ENCODE measurements at regions not wholly inside any gene's neighbourhood (a gene's known extent, or its start where the extent isn't known, plus 50 kb on each side); places are given as distances from the start of the nearest gene placed in this dataset.

DNA sequence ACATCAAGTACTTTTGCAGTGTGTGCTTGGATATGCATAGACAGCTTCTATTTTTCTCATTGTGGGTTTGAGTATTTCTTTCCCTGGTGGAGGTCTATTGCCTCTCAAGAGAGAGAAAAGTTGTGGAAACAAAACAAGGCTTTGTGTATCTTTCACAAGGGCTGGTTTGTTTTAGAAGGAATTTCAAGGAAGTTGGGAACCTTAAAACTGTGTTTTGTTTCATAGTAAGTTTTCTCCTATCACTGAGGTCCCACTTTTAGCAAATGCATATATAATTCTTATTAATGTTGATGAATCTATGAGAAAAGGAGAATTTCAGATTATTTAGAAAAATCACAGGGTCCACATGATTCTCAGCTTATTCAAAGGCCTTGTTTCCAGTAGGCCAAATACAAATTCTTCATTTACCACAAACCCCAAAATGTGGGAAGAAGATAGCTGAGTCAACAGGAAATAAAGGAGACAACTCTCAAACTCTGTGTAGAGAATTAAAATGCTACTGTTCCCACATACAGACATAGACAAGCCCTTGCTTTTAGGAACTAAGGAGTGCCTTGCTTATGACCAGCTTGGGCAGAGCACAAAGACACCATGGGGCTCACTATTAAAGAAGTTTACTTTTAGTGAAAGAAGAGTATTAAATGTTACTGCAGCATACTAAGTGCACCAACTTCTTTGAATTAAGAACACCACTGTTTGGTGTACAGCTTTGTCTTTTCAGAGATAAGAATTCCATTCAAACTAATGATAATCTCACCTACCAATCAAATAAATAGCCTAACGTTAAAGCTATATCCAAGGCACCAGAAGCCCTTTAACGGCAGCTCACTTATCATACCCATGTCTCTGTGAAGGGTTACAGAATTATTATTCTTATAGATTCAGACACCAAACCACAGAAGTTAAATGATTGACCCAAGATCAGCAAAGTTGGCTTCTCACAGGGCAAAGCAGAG lies 177.4 kb upstream of the LEF1 start:
- TF ChIP-seq, protein P1, sequence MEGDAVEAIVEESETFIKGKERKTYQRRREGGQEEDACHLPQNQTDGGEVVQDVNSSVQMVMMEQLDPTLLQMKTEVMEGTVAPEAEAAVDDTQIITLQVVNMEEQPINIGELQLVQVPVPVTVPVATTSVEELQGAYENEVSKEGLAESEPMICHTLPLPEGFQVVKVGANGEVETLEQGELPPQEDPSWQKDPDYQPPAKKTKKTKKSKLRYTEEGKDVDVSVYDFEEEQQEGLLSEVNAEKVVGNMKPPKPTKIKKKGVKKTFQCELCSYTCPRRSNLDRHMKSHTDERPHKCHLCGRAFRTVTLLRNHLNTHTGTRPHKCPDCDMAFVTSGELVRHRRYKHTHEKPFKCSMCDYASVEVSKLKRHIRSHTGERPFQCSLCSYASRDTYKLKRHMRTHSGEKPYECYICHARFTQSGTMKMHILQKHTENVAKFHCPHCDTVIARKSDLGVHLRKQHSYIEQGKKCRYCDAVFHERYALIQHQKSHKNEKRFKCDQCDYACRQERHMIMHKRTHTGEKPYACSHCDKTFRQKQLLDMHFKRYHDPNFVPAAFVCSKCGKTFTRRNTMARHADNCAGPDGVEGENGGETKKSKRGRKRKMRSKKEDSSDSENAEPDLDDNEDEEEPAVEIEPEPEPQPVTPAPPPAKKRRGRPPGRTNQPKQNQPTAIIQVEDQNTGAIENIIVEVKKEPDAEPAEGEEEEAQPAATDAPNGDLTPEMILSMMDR (IDR thresholded peaks at IDR 0.05; ENCODE audit: insufficient read depth, low read length, poor library complexity, severe bottlenecking), result no peak
- TF ChIP-seq EZH2phosphoT487 (conservative IDR thresholded peaks at IDR 0.05; ENCODE audit: low read length), result no peak
- H4K20me1 ChIP-seq (ENCODE audit: low read depth, low read length), result no peaks in the 10 kb centered on the region
- H3K9ac ChIP-seq (ENCODE audit: low read length), result no peak overlapping the region
- H3K4me3 ChIP-seq (ENCODE audit: insufficient read depth, low read length, poor library complexity, severe bottlenecking), result no peak overlapping the region
- no peaks in the 10 kb centered on the region for H3K9me3 ChIP-seq (ENCODE audit: insufficient read depth, low read length)
- no peaks in the 10 kb centered on the region for H3K79me2 ChIP-seq (ENCODE audit: insufficient read depth, low read length)
- H3K27me3 ChIP-seq (ENCODE audit: low read length), result no peaks in the 10 kb centered on the region
- H3K9me2 ChIP-seq (replicated peaks; ENCODE audit: insufficient read depth, low read length), result no peaks in the 10 kb centered on the region
- H3K4me2 ChIP-seq (ENCODE audit: low read depth, low read length, poor library complexity, severe bottlenecking), result no peak overlapping the region
- no peaks in the 10 kb centered on the region for H3F3A ChIP-seq (ENCODE audit: insufficient read depth)
- H3K36me3 ChIP-seq (ENCODE audit: low read length), result no peaks in the 10 kb centered on the region
- H2AFZ ChIP-seq (ENCODE audit: low read depth, low read length, severe bottlenecking), result no peak overlapping the region
- H3K27ac ChIP-seq (ENCODE audit: low read depth, low read length), result no peak overlapping the region

DNA sequence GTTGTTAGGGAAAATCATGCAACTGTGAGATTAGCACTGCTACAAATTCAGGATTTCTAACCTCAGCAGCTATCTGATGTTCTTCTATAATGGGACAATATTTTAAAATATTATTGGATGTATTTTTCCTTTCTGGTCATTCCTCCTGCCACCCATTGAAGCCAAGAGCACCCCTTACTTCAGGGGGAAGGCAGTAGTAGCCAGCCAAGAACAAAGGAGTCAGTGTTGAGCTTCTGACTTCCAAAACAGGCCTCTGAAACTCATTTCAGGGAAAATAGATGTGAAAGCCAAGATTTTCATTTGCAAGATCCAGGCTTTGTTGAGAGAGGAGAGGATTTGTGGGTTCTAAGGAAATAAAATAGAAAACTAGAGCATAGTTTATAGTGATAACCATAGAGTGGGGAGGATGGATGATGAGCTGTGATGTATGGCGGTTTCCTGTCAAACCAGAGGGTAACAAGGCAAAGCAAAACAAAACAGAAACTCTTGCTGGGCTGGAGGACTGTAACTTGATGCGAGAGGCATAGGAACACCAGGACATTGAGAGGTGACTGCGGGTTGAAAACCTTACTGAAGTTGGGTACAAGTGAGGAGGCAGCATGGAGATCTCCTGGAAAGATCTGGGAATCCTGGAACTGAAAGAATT lies 173.7 kb upstream of the LEF1 start:
- no peaks in the 10 kb centered on the region for H3F3A ChIP-seq (ENCODE audit: insufficient read depth)
- H4K20me1 ChIP-seq (ENCODE audit: low read depth, low read length), result no peaks in the 10 kb centered on the region
- no peak overlapping the region for H2AFZ ChIP-seq (ENCODE audit: low read depth, low read length, severe bottlenecking)
- H3K36me3 ChIP-seq (ENCODE audit: low read length), result no peaks in the 10 kb centered on the region
- H3K27ac ChIP-seq (ENCODE audit: low read depth, low read length), result no peak overlapping the region
- H3K9ac ChIP-seq (ENCODE audit: low read length), result no peak overlapping the region
- TF ChIP-seq, protein P1 (IDR thresholded peaks at IDR 0.05; ENCODE audit: insufficient read depth, low read length, poor library complexity, severe bottlenecking), result no peak
- no peak for TF ChIP-seq EZH2phosphoT487 (conservative IDR thresholded peaks at IDR 0.05; ENCODE audit: low read length)
- H3K4me3 ChIP-seq (ENCODE audit: insufficient read depth, low read length, poor library complexity, severe bottlenecking), result no peak overlapping the region
- no peaks in the 10 kb centered on the region for H3K27me3 ChIP-seq (ENCODE audit: low read length)
- no peak overlapping the region for H3K4me2 ChIP-seq (ENCODE audit: low read depth, low read length, poor library complexity, severe bottlenecking)
- no peaks in the 10 kb centered on the region for H3K9me3 ChIP-seq (ENCODE audit: insufficient read depth, low read length)
- H3K79me2 ChIP-seq (ENCODE audit: insufficient read depth, low read length), result no peaks in the 10 kb centered on the region
- no peaks in the 10 kb centered on the region for H3K9me2 ChIP-seq (replicated peaks; ENCODE audit: insufficient read depth, low read length)

DNA sequence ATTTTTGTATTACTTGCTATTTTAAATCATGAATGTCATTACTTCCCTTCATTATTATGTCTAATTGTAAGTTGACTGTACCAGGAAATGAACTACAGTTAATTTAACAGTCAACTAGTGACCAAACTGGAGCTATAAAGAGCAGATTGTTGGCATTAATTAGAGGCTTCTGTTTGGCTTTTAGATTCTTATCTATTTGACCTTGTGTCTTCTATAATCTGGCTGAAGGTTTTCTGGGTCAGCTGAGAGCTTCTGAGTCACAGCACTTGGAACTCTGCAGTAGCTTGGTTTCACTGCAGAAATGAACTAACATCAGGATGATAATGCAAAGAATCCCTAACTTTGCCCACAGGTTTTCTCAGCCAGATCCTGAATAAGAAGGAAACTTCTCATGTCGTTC lies 169.2 kb upstream of the LEF1 start:
- no peaks in the 10 kb centered on the region for H3K79me2 ChIP-seq (ENCODE audit: insufficient read depth, low read length)
- H3K36me3 ChIP-seq (ENCODE audit: low read length), result no peaks in the 10 kb centered on the region
- no peak overlapping the region for H3K9ac ChIP-seq (ENCODE audit: low read length)
- H2AFZ ChIP-seq (ENCODE audit: low read depth, low read length, severe bottlenecking), result no peak overlapping the region
- TF ChIP-seq, protein P1 (IDR thresholded peaks at IDR 0.05; ENCODE audit: insufficient read depth, low read length, poor library complexity, severe bottlenecking), result no peak
- no peak for TF ChIP-seq EZH2phosphoT487 (conservative IDR thresholded peaks at IDR 0.05; ENCODE audit: low read length)
- H3F3A ChIP-seq (ENCODE audit: insufficient read depth), result no peaks in the 10 kb centered on the region
- H3K27me3 ChIP-seq (ENCODE audit: low read length), result no peaks in the 10 kb centered on the region
- no peaks in the 10 kb centered on the region for H3K9me2 ChIP-seq (replicated peaks; ENCODE audit: insufficient read depth, low read length)
- no peak overlapping the region for H3K27ac ChIP-seq (ENCODE audit: low read depth, low read length)
- H3K4me3 ChIP-seq (ENCODE audit: insufficient read depth, low read length, poor library complexity, severe bottlenecking), result no peak overlapping the region
- H4K20me1 ChIP-seq (ENCODE audit: low read depth, low read length), result no peaks in the 10 kb centered on the region
- H3K9me3 ChIP-seq (ENCODE audit: insufficient read depth, low read length), result no peaks in the 10 kb centered on the region
- no peak overlapping the region for H3K4me2 ChIP-seq (ENCODE audit: low read depth, low read length, poor library complexity, severe bottlenecking)

Data from SU-DHL-6 (cell line).